HG02798 (cell line): ENCODE measurements at regions not wholly inside any gene's neighbourhood (a gene's known extent, or its start where the extent isn't known, plus 50 kb on each side); places are given as distances from the start of the nearest gene placed in this dataset.
"Not testable (repeated sequence)": the region's sequence is repeated elsewhere in the genome, so short reads cannot be mapped to it uniquely, and the experiment has no call there.

Experiments used
- ATAC-seq: cut with Tn5 transposase; IDR thresholded peaks from one replicate; pipeline ENCODE4 v1.9.1; 2021; ENCODE audit warnings: mild to moderate bottlenecking; ENCODE audit not compliant: unreplicated experiment, poor library complexity

DNA sequence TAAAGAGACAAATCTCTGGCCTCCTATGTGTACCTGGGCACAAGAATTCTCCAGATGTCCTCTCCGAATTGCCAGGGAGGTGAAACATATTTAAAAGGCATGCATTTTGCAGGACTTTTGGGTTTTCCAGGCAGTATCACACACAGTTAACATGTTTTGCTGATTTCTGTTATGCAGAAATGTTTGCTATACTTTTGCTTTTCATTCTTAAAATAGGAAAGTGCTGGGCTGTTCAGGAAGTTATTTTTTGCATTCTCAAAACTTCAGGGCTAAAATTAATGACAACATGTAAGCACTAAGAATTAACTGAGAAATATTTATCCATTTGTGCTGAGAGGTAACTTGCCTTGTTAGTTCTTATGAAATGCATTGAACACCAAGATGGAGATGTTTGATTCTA, 390.7 kb upstream of the CTSO start:
- ATAC-seq, result no peak

- no peak for ATAC-seq
Measured at GRCh38 chr4:156336511-156336910, 382.8 kb upstream of the CTSO start.

- ATAC-seq, result no peak
Measured at GRCh38 chr4:156335721-156336120, 382.1 kb upstream of the CTSO start.

DNA sequence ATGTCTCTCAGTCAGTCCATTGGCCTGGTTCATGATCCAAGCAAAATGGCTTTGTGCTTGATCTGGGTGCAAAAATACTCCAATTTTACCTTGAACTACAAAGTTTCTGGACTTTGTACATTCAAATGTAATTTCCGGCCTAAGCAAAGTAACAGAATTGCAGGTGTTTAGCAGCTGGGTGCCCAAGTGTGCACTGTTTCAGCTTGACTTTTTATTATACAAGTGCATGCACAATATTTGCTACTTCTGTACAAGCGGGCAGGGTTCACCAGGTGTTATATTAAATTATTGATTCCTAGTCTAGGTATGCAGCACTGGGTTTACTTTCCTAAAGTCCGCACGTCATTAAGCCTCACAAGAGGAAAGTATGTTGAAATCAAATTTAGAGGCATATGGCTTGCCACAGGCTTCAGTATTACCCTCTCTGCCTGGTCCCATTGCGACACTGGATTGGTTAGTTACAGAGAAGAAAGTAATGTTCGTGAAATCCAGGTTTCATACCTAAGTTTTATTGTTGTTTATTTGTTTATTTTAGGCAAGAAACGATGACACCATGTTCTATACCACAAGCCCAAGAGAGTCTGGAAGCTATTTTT, 376.9 kb upstream of the CTSO start:
- no peak for ATAC-seq

- ATAC-seq, result no peak
Measured at GRCh38 chr4:156329779-156330178, 376.1 kb upstream of the CTSO start.

- ATAC-seq, result no peak
Measured at GRCh38 chr4:156328882-156329281, 375.2 kb upstream of the CTSO start.

DNA sequence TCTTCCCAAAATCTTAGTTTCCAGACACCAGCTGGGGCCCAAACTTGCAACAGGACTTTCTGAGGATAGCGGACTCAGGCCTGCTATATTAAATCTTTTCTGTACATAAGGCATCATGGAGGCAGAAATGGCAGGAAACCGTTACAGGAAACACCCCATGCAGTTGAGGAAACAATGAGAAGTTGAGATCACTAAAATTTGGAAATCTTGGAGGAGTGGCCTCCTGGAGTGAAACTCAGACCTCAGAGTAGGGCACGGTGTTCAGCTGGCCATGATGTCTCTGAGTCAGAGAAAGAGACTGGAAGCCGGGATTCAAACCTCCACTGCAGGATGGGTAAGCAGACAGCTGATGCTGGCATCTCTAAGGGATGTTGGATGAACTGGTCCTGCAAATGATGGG, 372.6 kb upstream of the CTSO start:
- ATAC-seq, result no peak

GRCh38 chr4:156322592-156322991, 368.9 kb upstream of the CTSO start:
- ATAC-seq, result no peak

- no peak for ATAC-seq
Measured at GRCh38 chr4:156321203-156321602, 367.5 kb upstream of the CTSO start.

GRCh38 chr4:156313497-156313896, 359.8 kb upstream of the CTSO start:
- ATAC-seq, result no peak

DNA sequence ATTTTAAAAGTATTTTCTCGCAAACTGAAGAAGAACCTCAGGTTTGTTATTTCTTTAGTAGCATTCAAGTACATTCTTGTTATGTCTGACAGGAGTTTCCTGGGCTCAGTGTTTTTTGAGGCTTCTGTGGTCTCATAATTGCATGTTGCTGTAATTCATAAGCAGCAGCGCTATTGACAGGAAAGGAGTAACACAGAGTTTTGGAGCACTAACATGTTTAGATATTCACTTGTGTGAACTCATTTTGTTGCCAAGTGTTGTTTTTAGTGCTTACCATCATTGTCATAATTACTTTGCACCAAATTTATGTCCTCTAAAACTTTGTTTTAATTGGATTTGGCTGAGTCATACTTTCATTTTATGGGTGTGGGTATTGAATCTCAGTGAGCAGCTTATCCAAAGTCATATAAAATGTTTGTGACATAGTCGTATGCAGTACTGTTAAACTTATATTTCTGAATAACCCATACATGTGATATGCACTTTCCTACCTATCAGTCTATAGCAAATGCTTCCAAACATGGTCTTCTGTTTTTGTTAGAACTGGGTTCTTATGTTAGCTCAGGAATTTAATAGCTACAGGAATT, 358.7 kb upstream of the CTSO start:
- ATAC-seq, result no peak

DNA sequence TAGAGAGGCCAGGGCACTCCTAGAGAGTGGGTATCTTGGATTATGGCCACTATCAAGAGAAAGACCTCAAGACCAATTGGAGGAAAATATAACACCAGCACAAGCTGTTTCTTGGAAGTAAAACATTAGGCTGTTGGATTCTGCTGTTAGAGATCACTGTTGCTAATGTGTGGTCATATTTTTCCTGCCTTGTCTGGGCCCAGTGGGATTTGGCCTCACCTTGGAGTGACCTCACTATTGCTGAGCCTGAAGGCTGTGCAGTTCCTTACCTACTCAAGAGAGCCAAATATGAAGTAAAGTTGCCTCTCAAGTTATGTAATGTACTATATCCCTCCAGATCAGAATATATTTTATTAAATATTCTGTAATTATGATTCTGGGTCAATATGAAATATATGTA, 355.4 kb upstream of the CTSO start:
- ATAC-seq, result no peak

- ATAC-seq, result no peak
Measured at GRCh38 chr4:156303708-156304107, 350.0 kb upstream of the CTSO start.

- ATAC-seq, result no peak
Measured at GRCh38 chr4:156298230-156298629, 344.6 kb upstream of the CTSO start.

- ATAC-seq, result no peak
Measured at GRCh38 chr4:156295676-156296195, 342.1 kb upstream of the CTSO start.

GRCh38 chr4:156294577-156294976, 340.9 kb upstream of the CTSO start:
- ATAC-seq, result no peak

DNA sequence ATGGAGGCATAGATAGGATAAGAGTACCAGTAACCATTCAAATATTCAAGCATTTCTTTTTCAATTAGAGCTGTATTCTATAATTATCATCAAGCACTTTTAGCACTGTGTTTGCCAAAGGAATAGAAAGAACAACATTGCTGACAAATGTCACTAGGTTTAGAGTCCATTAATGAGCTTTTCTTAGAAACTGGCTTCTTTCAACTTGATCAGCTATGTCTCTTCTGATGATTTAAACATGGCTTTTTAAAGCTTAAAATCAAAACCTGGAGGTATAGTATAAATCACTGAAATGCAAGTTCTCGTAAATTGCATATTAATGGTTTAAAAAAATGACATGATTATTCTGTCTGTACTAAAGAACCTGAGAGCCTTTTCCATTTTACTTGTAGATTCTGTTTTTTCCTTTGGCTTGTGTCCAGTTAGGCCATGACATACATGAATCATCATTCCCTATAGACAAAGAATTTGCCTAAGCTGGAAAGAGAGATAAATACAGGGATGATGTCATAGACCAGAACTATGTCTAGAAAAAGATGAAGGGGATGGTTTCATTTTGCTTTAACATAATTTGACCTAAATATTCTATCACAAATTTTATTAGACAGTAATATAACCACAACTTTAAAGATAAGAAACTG, 340.1 kb upstream of the CTSO start:
- ATAC-seq, result no peak

GRCh38 chr4:156291317-156291716, 337.7 kb upstream of the CTSO start:
- no peak for ATAC-seq

GRCh38 chr4:156290811-156291210, 337.1 kb upstream of the CTSO start:
- no peak for ATAC-seq

GRCh38 chr4:156290026-156290425, 336.4 kb upstream of the CTSO start:
- ATAC-seq, result not testable (repeated sequence)

DNA sequence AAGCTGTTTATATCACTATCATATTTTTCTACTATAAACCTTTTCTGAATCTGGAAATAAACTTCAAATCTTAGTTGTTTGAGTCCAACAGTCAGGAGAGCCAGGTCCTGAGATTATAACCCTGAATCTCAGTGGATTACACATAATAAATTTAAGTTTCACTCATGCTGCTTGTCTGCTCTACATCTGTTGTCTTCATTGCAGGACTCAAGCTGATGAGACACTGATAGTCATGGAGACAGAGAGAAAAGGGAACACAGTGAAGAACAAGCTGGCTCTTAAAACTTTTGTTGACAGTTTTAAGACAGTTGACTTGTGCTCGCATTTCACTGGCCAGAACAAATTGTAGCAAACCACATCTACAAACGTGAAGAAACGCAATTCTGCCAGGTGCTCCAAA, 327.0 kb upstream of the CTSO start:
- no peak for ATAC-seq

GRCh38 chr4:156265407-156265806, 311.7 kb upstream of the CTSO start:
- ATAC-seq, result no peak
